Hepatocyte (in vitro differentiated cells): ENCODE measurements at regions not wholly inside any gene's neighbourhood (a gene's known extent, or its start where the extent isn't known, plus 50 kb on each side); places are given as distances from the start of the nearest gene placed in this dataset.
A peak's percentile ranks its signal among the peaks of the same experiment; 100 is the strongest.

Experiments
- DNase-seq: peaks from one replicate; pipeline ENCODE4 v3.0.0-alpha.2; 2016; ENCODE audit warnings: low spot score
- H2AFZ ChIP-seq: fragments of 200-600 bp; sonication (generic); 2 replicates; pipeline ENCODE4 v1.6.0; 2016; ENCODE audit warnings: antibody characterized with exemption, mild to moderate bottlenecking
- H3K27ac ChIP-seq: fragments of 200-600 bp; sonication (generic); 2 replicates; pipeline ENCODE4 v1.5.1; 2016; ENCODE audit warnings: mild to moderate bottlenecking
- H3K27me3 ChIP-seq: fragments of 200-600 bp; sonication (generic); 2 replicates; pipeline ENCODE4 v1.6.1; 2016
- H3K36me3 ChIP-seq: fragments of 200-600 bp; sonication (generic); replicated peaks from 2 replicates; pipeline ENCODE4 v1.5.1; 2016; ENCODE audit warnings: low read depth; ENCODE audit not compliant: insufficient read depth
- H3K4me1 ChIP-seq: fragments of 200-600 bp; sonication (generic); 2 replicates; pipeline ENCODE4 v1.5.1; 2016; ENCODE audit warnings: mild to moderate bottlenecking, moderate library complexity; ENCODE audit not compliant: insufficient read depth
- H3K4me2 ChIP-seq: fragments of 200-600 bp; sonication (generic); 2 replicates; pipeline ENCODE4 v1.6.0; 2016
- H3K4me3 ChIP-seq: fragments of 200-600 bp; sonication (generic); 2 replicates; pipeline ENCODE4 v1.5.1; 2016; ENCODE audit warnings: mild to moderate bottlenecking
- H3K79me2 ChIP-seq: fragments of 200-600 bp; sonication (generic); 2 replicates; pipeline ENCODE4 v1.6.0; 2017; ENCODE audit warnings: mild to moderate bottlenecking
- H3K9me2 ChIP-seq: fragments of 200-600 bp; sonication (generic); replicated peaks from 2 replicates; pipeline ENCODE4 v1.6.0; 2017; ENCODE audit warnings: mild to moderate bottlenecking; ENCODE audit not compliant: insufficient read depth
- H3K9me3 ChIP-seq: fragments of 200-600 bp; sonication (generic); 2 replicates; pipeline ENCODE4 v1.5.1; 2016; ENCODE audit warnings: low read depth, mild to moderate bottlenecking
- H4K20me1 ChIP-seq: fragments of 200-600 bp; sonication (generic); 2 replicates; pipeline ENCODE4 v1.6.0; 2016; ENCODE audit warnings: mild to moderate bottlenecking; ENCODE audit not compliant: insufficient read depth, poor library complexity, severe bottlenecking
- EZH2 ChIP-seq: fragments of 200-600 bp; sonication (generic); IDR thresholded peaks from 2 replicates; pipeline ENCODE4 v1.6.1; 2016; ENCODE audit warnings: antibody characterized with exemption, mild to moderate bottlenecking, borderline replicate concordance
- EZH2phosphoT487 ChIP-seq: fragments of 200-600 bp; sonication (generic); IDR thresholded peaks from one replicate; pipeline ENCODE4 v1.6.1; 2018; ENCODE audit warnings: antibody characterized with exemption, mild to moderate bottlenecking, low read depth, moderate library complexity; ENCODE audit not compliant: unreplicated experiment, severe bottlenecking
- WGBS: methylation state at CpG from one replicate; pipeline ENCODE4 v1.1.6; 2016; ENCODE audit warnings: low lambda C conversion rate; ENCODE audit errors: missing lambda C conversion rate; 5-methylcytosine and 5-hydroxymethylcytosine counted together
- TF ChIP-seq, protein P1 (sequence below): fragments of 200-600 bp; sonication (generic); IDR thresholded peaks from 2 replicates; pipeline ENCODE4 v1.5.1; 2016; ENCODE audit warnings: antibody characterized with exemption, mild to moderate bottlenecking; ENCODE audit not compliant: poor library complexity

DNA sequence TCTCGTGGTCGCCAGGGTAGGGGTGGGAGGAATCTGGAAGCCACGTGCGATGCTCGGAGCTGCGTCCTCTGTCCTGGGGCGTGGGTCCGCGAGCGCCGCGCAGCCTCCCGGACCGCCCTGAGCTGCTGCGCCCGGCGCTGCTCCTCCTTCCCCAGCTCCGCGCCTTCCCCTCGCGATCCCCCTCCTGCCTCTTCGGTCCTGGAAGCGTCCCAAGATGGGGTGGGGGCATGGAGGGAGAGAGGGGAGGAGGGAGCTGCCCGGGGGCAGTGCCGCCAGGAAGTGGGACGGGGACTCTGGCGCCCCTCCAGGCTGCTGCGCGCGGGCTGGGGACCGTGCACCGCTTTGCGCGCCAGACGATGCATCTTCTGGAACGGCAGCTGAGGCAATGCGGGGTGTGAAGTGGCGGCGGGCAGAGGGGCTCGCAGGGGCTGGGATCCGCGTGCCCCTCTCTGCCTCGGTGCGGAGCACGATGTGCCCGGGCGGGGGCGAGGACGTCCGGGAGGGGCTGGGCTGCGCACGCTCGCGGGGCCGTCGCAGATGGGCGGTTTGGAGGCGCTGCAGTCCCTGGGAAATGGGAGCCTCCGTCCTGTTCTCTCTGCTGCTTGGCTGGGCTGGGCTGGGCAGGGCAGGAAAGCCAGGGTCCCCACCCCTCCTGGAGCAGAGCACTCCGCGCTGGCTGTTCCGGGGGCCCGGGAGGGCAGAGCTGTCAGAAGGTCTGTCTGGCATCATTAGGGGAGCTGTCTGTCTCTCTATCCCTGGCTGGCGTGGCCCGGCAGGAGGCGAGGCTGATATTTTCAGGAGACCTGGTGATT is 388.0 kb downstream of the SEC14L1 start:
- Histone ChIP-seq H3K79me2 (no peaks in the 10 kb centered on the region), H3K36me3 (no peaks in the 10 kb centered on the region), H3K9me3 (no peaks in the 10 kb centered on the region), H3K4me2 (peak overlapping the region; percentile 75), H3K27ac (no peak overlapping the region), H4K20me1 (no peaks in the 10 kb centered on the region), H3K9me2 (no peaks in the 10 kb centered on the region), H3K27me3 (peaks cover 23% of the 10 kb centered on the region), H2AFZ (peak overlapping the region; percentile 12), H3K4me3 (peak overlapping the region; percentile 11), H3K4me1 (peaks cover 7% of the 10 kb centered on the region)
- 6% methylated on average over 27 of the region's 66 CpGs for WGBS
- DNase-seq, result peak; percentile 64
- TF ChIP-seq EZH2phosphoT487, result no peak
- no peak for TF ChIP-seq EZH2
- TF ChIP-seq, protein P1, sequence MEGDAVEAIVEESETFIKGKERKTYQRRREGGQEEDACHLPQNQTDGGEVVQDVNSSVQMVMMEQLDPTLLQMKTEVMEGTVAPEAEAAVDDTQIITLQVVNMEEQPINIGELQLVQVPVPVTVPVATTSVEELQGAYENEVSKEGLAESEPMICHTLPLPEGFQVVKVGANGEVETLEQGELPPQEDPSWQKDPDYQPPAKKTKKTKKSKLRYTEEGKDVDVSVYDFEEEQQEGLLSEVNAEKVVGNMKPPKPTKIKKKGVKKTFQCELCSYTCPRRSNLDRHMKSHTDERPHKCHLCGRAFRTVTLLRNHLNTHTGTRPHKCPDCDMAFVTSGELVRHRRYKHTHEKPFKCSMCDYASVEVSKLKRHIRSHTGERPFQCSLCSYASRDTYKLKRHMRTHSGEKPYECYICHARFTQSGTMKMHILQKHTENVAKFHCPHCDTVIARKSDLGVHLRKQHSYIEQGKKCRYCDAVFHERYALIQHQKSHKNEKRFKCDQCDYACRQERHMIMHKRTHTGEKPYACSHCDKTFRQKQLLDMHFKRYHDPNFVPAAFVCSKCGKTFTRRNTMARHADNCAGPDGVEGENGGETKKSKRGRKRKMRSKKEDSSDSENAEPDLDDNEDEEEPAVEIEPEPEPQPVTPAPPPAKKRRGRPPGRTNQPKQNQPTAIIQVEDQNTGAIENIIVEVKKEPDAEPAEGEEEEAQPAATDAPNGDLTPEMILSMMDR, result peak; percentile 12

DNA sequence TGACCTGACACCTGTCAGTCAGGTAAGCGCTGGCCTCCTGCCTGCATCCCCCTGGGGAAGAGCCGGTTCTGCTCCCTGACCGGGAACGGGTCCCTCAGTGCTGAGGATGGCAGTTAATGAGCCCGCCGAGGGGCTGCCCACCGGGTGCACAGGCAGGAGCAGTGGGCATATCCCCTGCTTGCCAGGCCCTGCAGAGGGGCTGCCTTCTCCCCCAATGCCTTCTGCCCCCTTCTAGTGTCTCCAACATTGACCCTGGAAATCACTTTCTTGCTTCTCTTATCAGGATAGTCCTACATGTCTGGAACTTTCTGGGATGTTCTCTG is 388.5 kb downstream of the SEC14L1 start:
- TF ChIP-seq, protein P1, result no peak
- TF ChIP-seq EZH2phosphoT487 (no peak), EZH2 (no peak)
- H2AFZ ChIP-seq, result no peak overlapping the region
- H3K27ac ChIP-seq, result no peak overlapping the region
- no peaks in the 10 kb centered on the region for H4K20me1 ChIP-seq
- H3K4me2 ChIP-seq, result peak overlapping the region; percentile 75
- 26% methylated on average over 7 of the region's 7 CpGs for WGBS
- H3K79me2 ChIP-seq, result no peaks in the 10 kb centered on the region
- H3K27me3 ChIP-seq, result peaks cover 23% of the 10 kb centered on the region
- H3K4me1 ChIP-seq, result peaks cover 7% of the 10 kb centered on the region
- no peaks in the 10 kb centered on the region for H3K36me3 ChIP-seq
- no peaks in the 10 kb centered on the region for H3K9me2 ChIP-seq
- H3K9me3 ChIP-seq, result no peaks in the 10 kb centered on the region
- no peak for DNase-seq
- H3K4me3 ChIP-seq, result no peak overlapping the region

DNA sequence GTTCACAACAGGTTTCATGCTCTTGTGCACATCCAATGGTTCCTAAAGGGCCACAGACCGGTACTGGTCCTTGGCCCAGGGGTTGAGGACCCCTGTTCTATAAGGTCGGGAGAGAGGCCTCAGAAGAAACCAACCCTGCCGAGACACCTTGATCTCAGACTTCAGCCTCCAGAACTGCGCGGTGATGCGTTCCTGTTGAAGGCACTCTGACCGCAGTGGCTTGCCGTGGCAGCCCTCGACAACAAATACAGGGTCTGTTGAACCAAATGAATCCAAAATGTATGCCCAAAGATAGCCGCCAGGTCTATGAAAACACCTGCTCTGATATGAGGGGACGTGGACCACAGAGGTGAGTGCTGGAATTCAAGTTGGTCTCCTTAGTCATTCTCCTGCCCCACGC is 389.8 kb downstream of the SEC14L1 start:
- Histone ChIP-seq H3K9me3 (no peaks in the 10 kb centered on the region), H3K79me2 (no peaks in the 10 kb centered on the region), H3K36me3 (no peaks in the 10 kb centered on the region), H3K4me3 (no peak overlapping the region), H3K9me2 (no peaks in the 10 kb centered on the region), H3K4me2 (no peak overlapping the region), H3K27ac (no peak overlapping the region), H3K4me1 (peaks cover 7% of the 10 kb centered on the region), H2AFZ (no peak overlapping the region), H3K27me3 (peaks cover 23% of the 10 kb centered on the region), H4K20me1 (no peaks in the 10 kb centered on the region)
- TF ChIP-seq, protein P1, result no peak
- TF ChIP-seq EZH2phosphoT487, result no peak
- TF ChIP-seq EZH2, result no peak
- WGBS, result 95% methylated on average over 12 of the region's 12 CpGs
- peak; percentile 2 for DNase-seq
